ENCODE measurements at regions not wholly inside any gene's neighbourhood (a gene's known extent, or its start where the extent isn't known, plus 50 kb on each side); places are given as distances from the start of the nearest gene placed in this dataset.

DNA sequence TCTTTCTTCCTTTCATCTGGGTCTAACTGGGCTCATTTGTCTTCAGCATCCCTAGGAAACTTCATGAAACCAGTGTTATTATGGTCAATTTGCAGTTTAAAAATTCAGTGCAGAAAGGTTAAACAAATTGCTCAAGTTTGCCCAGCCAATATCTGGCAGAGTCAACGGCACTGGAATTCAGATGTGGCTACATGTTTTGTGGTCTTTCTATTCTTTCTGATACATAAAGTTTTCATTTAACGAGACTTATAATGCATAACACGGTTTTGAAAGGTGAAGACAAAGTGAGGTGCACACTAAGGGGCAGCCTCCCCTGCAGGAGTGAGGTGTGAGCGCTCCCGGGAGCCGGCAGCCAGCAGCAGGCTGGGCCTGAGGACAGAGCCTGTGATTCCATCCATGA, 164.6 kb downstream of the RTP5 start:
- TF ChIP-seq, protein P1, sequence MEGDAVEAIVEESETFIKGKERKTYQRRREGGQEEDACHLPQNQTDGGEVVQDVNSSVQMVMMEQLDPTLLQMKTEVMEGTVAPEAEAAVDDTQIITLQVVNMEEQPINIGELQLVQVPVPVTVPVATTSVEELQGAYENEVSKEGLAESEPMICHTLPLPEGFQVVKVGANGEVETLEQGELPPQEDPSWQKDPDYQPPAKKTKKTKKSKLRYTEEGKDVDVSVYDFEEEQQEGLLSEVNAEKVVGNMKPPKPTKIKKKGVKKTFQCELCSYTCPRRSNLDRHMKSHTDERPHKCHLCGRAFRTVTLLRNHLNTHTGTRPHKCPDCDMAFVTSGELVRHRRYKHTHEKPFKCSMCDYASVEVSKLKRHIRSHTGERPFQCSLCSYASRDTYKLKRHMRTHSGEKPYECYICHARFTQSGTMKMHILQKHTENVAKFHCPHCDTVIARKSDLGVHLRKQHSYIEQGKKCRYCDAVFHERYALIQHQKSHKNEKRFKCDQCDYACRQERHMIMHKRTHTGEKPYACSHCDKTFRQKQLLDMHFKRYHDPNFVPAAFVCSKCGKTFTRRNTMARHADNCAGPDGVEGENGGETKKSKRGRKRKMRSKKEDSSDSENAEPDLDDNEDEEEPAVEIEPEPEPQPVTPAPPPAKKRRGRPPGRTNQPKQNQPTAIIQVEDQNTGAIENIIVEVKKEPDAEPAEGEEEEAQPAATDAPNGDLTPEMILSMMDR (IDR thresholded peaks at IDR 0.05 in 8 of 11, conservative IDR thresholded peaks at IDR 0.05 in 3 of 11): no peak
- no peak for TF ChIP-seq POLR2A (IDR thresholded peaks at IDR 0.05)
